ENCODE measurements at regions not wholly inside any gene's neighbourhood (a gene's known extent, or its start where the extent isn't known, plus 50 kb on each side); places are given as distances from the start of the nearest gene placed in this dataset.

GRCh38 chr12:97754306-97754705 lies 291.7 kb downstream of the RMST start:
- Histone ChIP-seq H3K9me3 (ENCODE audit: control insufficient read depth, low read depth, low read length) (no peaks in the 10 kb centered on the region), H3K9ac (ENCODE audit: extremely low read depth, insufficient read length, low read length) (no peak overlapping the region), H2AK5ac (ENCODE audit: insufficient read length, low read length) (no peak overlapping the region), H2BK20ac (ENCODE audit: low read depth, low read length, poor library complexity, severe bottlenecking) (no peak overlapping the region), H3K23me2 (ENCODE audit: insufficient read length, low read depth, low read length, poor library complexity, severe bottlenecking) (no peaks in the 10 kb centered on the region), H2AFZ (ENCODE audit: low read length) (no peak overlapping the region), H3K27ac (ENCODE audit: insufficient read length, low read depth, low read length) (no peak overlapping the region), H3K56ac (ENCODE audit: insufficient read length, low read depth, low read length) (no peak overlapping the region), H2BK120ac (ENCODE audit: low read depth, low read length, poor library complexity, severe bottlenecking) (no peak overlapping the region), H3K4me1 (ENCODE audit: insufficient read depth, low read length) (no peaks in the 10 kb centered on the region; the same call in 1 of the 2 replicates), H2BK15ac (ENCODE audit: low read depth, low read length) (no peak overlapping the region), H3T11ph (ENCODE audit: low read length) (no peak overlapping the region), H4K20me1 (ENCODE audit: control insufficient read depth, insufficient read depth, insufficient read length) (no peaks in the 10 kb centered on the region), H2BK12ac (ENCODE audit: insufficient read length, low read depth, low read length) (no peak overlapping the region), H3K14ac (ENCODE audit: insufficient read depth, low read length) (no peak overlapping the region), H3K18ac (ENCODE audit: insufficient read length, low read depth, low read length) (no peak overlapping the region), H4K91ac (ENCODE audit: insufficient read length, low read depth, low read length) (no peak overlapping the region), H3K4me2 (ENCODE audit: insufficient read depth, insufficient read length, low read length) (no peak overlapping the region), H4K8ac (replicated peaks; ENCODE audit: insufficient read length, low read depth, low read length) (no peak overlapping the region), H2BK5ac (ENCODE audit: insufficient read length, low read length) (no peak overlapping the region), H3K27me3 (ENCODE audit: insufficient read depth, low read length) (no peaks in the 10 kb centered on the region), H3K23ac (ENCODE audit: insufficient read length, low read depth, low read length) (no peak overlapping the region), H3K79me1 (ENCODE audit: insufficient read depth, low read depth, low read length, poor library complexity, severe bottlenecking) (no peaks in the 10 kb centered on the region), H4K5ac (ENCODE audit: insufficient read length, low read depth, low read length) (no peak overlapping the region), H3K4ac (ENCODE audit: low read depth, low read length) (no peak overlapping the region), H3K79me2 (ENCODE audit: insufficient read depth, low read length) (no peaks in the 10 kb centered on the region)
- no peaks in the 10 kb centered on the region for H3K27me3 Mint-ChIP-seq (ENCODE audit: low read depth)
- WGBS (ENCODE audit: extremely low coverage, insufficient read length, low lambda C conversion rate), result no CpG with 5 or more reads among the region's 3 CpGs
- no peak for DNase-seq
- peaks cover 16 to 22% of the 10 kb centered on the region in 2 experiments for H3K4me1 Mint-ChIP-seq
- no peak overlapping the region; a peak in 1 of 7 replicates for H3K27ac Mint-ChIP-seq
- no peak overlapping the region for H3K4me3 Mint-ChIP-seq
- TF ChIP-seq, protein P1, sequence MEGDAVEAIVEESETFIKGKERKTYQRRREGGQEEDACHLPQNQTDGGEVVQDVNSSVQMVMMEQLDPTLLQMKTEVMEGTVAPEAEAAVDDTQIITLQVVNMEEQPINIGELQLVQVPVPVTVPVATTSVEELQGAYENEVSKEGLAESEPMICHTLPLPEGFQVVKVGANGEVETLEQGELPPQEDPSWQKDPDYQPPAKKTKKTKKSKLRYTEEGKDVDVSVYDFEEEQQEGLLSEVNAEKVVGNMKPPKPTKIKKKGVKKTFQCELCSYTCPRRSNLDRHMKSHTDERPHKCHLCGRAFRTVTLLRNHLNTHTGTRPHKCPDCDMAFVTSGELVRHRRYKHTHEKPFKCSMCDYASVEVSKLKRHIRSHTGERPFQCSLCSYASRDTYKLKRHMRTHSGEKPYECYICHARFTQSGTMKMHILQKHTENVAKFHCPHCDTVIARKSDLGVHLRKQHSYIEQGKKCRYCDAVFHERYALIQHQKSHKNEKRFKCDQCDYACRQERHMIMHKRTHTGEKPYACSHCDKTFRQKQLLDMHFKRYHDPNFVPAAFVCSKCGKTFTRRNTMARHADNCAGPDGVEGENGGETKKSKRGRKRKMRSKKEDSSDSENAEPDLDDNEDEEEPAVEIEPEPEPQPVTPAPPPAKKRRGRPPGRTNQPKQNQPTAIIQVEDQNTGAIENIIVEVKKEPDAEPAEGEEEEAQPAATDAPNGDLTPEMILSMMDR (conservative IDR thresholded peaks at IDR 0.05), result no peak
- H3K9me3 Mint-ChIP-seq, result no peaks in the 10 kb centered on the region
- H3K36me3 Mint-ChIP-seq (ENCODE audit: insufficient read depth in 1 of 3, low read depth in 3 of 3), result no peaks in the 10 kb centered on the region

Measured in H9 (cell line).